ENCODE measurements at regions not wholly inside any gene's neighbourhood (a gene's known extent, or its start where the extent isn't known, plus 50 kb on each side); places are given as distances from the start of the nearest gene placed in this dataset.

DNA sequence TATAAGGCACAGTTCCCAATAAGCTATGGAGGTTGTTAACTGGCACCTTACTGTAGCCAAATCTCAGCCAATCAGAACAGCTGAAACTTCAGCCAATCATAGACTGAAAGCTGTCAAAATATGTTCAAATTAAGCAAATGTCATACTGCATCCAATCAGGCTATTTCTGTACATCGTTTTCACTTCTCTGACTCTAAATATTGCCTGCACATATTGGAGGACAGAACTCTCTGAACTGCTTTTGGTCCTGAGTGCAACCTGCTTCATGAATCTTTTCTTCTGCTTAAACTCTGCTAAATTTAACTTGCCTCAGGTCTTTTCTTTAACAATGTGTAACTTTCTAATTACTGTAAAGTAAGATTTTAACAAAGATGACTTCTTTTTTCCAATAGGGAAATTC, 1198.9 kb upstream of the PCDH7 start:
- TF ChIP-seq, protein P1, sequence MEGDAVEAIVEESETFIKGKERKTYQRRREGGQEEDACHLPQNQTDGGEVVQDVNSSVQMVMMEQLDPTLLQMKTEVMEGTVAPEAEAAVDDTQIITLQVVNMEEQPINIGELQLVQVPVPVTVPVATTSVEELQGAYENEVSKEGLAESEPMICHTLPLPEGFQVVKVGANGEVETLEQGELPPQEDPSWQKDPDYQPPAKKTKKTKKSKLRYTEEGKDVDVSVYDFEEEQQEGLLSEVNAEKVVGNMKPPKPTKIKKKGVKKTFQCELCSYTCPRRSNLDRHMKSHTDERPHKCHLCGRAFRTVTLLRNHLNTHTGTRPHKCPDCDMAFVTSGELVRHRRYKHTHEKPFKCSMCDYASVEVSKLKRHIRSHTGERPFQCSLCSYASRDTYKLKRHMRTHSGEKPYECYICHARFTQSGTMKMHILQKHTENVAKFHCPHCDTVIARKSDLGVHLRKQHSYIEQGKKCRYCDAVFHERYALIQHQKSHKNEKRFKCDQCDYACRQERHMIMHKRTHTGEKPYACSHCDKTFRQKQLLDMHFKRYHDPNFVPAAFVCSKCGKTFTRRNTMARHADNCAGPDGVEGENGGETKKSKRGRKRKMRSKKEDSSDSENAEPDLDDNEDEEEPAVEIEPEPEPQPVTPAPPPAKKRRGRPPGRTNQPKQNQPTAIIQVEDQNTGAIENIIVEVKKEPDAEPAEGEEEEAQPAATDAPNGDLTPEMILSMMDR (IDR thresholded peaks at IDR 0.05 in 4 of 5, conservative IDR thresholded peaks at IDR 0.05 in 1 of 5): no peak
- no peak for TF ChIP-seq POLR2A (IDR thresholded peaks at IDR 0.05)
